Smooth muscle cell (in vitro differentiated cells): ENCODE measurements at regions not wholly inside any gene's neighbourhood (a gene's known extent, or its start where the extent isn't known, plus 50 kb on each side); places are given as distances from the start of the nearest gene placed in this dataset.

Experiments
- DNase-seq: peaks from one replicate; lab custom pipeline; 2025; ENCODE audit not compliant: unreplicated experiment; lab: John Stamatoyannopoulos, UW
- H2AFZ ChIP-seq: fragments of 200-600 bp; sonication (generic); 2 replicates; pipeline ENCODE4 v1.6.0; 2016; ENCODE audit warnings: antibody characterized with exemption, low read depth, mild to moderate bottlenecking
- H3F3A ChIP-seq: fragments of 200-600 bp; sonication (generic); 2 replicates; pipeline ENCODE4 v1.6.0; 2017; ENCODE audit warnings: antibody characterized with exemption, low read depth
- H3K27ac ChIP-seq: fragments of 200-600 bp; sonication (generic); 2 replicates; pipeline ENCODE4 v1.5.1; 2016; ENCODE audit warnings: low read depth, mild to moderate bottlenecking
- H3K27me3 ChIP-seq: fragments of 200-600 bp; sonication (generic); 2 replicates; pipeline ENCODE4 v1.6.1; 2016; ENCODE audit warnings: low read depth, mild to moderate bottlenecking
- H3K36me3 ChIP-seq: fragments of 200-600 bp; sonication (generic); 2 replicates; pipeline ENCODE4 v1.5.1; 2016; ENCODE audit warnings: low read depth
- H3K4me1 ChIP-seq: fragments of 200-600 bp; sonication (generic); 2 replicates; pipeline ENCODE4 v1.5.1; 2016; ENCODE audit warnings: low read depth
- H3K4me2 ChIP-seq: fragments of 200-600 bp; sonication (generic); 2 replicates; pipeline ENCODE4 v1.6.0; 2016; ENCODE audit warnings: mild to moderate bottlenecking
- H3K4me3 ChIP-seq: fragments of 200-600 bp; sonication (generic); 2 replicates; pipeline ENCODE4 v1.5.1; 2016; ENCODE audit warnings: mild to moderate bottlenecking
- H3K79me2 ChIP-seq: fragments of 200-600 bp; sonication (generic); 2 replicates; pipeline ENCODE4 v1.6.0; 2016; ENCODE audit warnings: low read depth, mild to moderate bottlenecking
- H3K9ac ChIP-seq: fragments of 200-600 bp; sonication (generic); 2 replicates; pipeline ENCODE4 v1.6.0; 2016; ENCODE audit warnings: low read depth
- H3K9me3 ChIP-seq: fragments of 200-600 bp; sonication (generic); replicated peaks from 2 replicates; pipeline ENCODE4 v1.5.1; 2016; ENCODE audit warnings: low read depth
- H4K20me1 ChIP-seq: fragments of 200-600 bp; sonication (generic); 2 replicates; pipeline ENCODE4 v1.6.0; 2016; ENCODE audit warnings: low read depth
- CTCF ChIP-seq: fragments of 200-600 bp; sonication (generic); IDR thresholded peaks from 2 replicates; pipeline ENCODE4 v1.5.1; 2017; ENCODE audit warnings: borderline replicate concordance, mild to moderate bottlenecking, antibody characterized with exemption; ENCODE audit not compliant: insufficient read depth, poor library complexity, severe bottlenecking
- WGBS: methylation state at CpG from one replicate; pipeline ENCODE4 v1.1.7; 2016; ENCODE audit warnings: low lambda C conversion rate; 5-methylcytosine and 5-hydroxymethylcytosine counted together

- Histone ChIP-seq H3K27me3 (no peaks in the 10 kb centered on the region), H3K9me3 (no peaks in the 10 kb centered on the region), H3K9ac (no peak overlapping the region), H3K4me1 (no peaks in the 10 kb centered on the region), H3K4me3 (no peak overlapping the region), H3K27ac (no peak overlapping the region), H3K36me3 (no peaks in the 10 kb centered on the region), H3F3A (peaks cover 5% of the 10 kb centered on the region), H4K20me1 (no peaks in the 10 kb centered on the region), H2AFZ (no peak overlapping the region), H3K4me2 (no peak overlapping the region), H3K79me2 (no peaks in the 10 kb centered on the region)
- no peak for DNase-seq
- WGBS, result 89% methylated on average over 3 of the region's 3 CpGs
- no peak for TF ChIP-seq CTCF
Measured at GRCh38 chr4:128597500-128597899, 212.0 kb upstream of the JADE1 start.

- no peak for TF ChIP-seq CTCF
- Histone ChIP-seq H3K9me3 (no peaks in the 10 kb centered on the region), H3K27ac (peak overlapping the region; percentile 33), H3K9ac (no peak overlapping the region), H3K4me1 (no peaks in the 10 kb centered on the region), H3F3A (no peaks in the 10 kb centered on the region), H3K27me3 (no peaks in the 10 kb centered on the region), H4K20me1 (no peaks in the 10 kb centered on the region), H3K4me2 (no peak overlapping the region), H3K4me3 (no peak overlapping the region), H3K79me2 (no peaks in the 10 kb centered on the region), H2AFZ (peak overlapping the region; percentile 83), H3K36me3 (no peaks in the 10 kb centered on the region)
- no peak for DNase-seq
- WGBS, result 76% methylated on average over 2 of the region's 2 CpGs
Measured at GRCh38 chr4:128596853-128597252, 212.6 kb upstream of the JADE1 start.

GRCh38 chr4:128596115-128596514 is 213.4 kb upstream of the JADE1 start:
- 97% methylated on average over 5 of the region's 5 CpGs for WGBS
- no peak overlapping the region for H3K4me3 ChIP-seq
- no peak overlapping the region for H3K27ac ChIP-seq
- H3F3A ChIP-seq, result no peaks in the 10 kb centered on the region
- no peaks in the 10 kb centered on the region for H3K9me3 ChIP-seq
- no peak for TF ChIP-seq CTCF
- H2AFZ ChIP-seq, result no peak overlapping the region
- H3K4me2 ChIP-seq, result no peak overlapping the region
- no peaks in the 10 kb centered on the region for H3K27me3 ChIP-seq
- no peak overlapping the region for H3K9ac ChIP-seq
- no peak for DNase-seq
- H4K20me1 ChIP-seq, result no peaks in the 10 kb centered on the region
- H3K36me3 ChIP-seq, result no peaks in the 10 kb centered on the region
- H3K4me1 ChIP-seq, result no peaks in the 10 kb centered on the region
- no peaks in the 10 kb centered on the region for H3K79me2 ChIP-seq

- H3K9me3 ChIP-seq, result no peaks in the 10 kb centered on the region
- H3K9ac ChIP-seq, result no peak overlapping the region
- H3K36me3 ChIP-seq, result no peaks in the 10 kb centered on the region
- H3K79me2 ChIP-seq, result no peaks in the 10 kb centered on the region
- DNase-seq, result no peak
- H2AFZ ChIP-seq, result peak overlapping the region; percentile 61
- no peaks in the 10 kb centered on the region for H3K4me1 ChIP-seq
- no peak overlapping the region for H3K4me2 ChIP-seq
- H4K20me1 ChIP-seq, result no peaks in the 10 kb centered on the region
- H3K27ac ChIP-seq, result no peak overlapping the region
- TF ChIP-seq CTCF, result no peak
- 80% methylated on average over 9 of the region's 9 CpGs for WGBS
- H3F3A ChIP-seq, result no peaks in the 10 kb centered on the region
- H3K27me3 ChIP-seq, result no peaks in the 10 kb centered on the region
- H3K4me3 ChIP-seq, result no peak overlapping the region
Measured at GRCh38 chr4:128591482-128591881, 218.0 kb upstream of the JADE1 start.
